ENCODE measurements at regions not wholly inside any gene's neighbourhood (a gene's known extent, or its start where the extent isn't known, plus 50 kb on each side); places are given as distances from the start of the nearest gene placed in this dataset.
A peak's percentile ranks its signal among the peaks of the same experiment; 100 is the strongest.

DNA sequence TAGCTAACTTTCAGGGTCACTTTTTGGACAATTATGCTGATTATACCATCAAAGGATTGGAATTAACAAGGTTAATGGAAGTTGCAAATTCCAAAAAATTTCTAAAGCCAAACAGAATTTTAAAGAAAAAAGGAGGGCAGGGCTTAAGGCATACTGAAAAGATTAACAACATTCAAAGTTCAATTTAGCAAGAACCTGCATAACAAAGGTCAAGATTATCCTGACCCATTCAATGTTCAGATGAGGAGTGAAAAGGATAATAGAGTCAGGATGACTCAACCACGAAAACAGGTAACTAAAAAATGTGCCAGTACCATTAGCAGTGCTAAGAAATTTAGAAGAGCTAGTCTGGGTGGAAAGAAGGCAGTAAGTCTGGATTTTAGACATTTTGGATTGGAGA lies 139.8 kb upstream of the HNMT start:
- DNase-seq (ENCODE audit: low read depth): no peak

DNA sequence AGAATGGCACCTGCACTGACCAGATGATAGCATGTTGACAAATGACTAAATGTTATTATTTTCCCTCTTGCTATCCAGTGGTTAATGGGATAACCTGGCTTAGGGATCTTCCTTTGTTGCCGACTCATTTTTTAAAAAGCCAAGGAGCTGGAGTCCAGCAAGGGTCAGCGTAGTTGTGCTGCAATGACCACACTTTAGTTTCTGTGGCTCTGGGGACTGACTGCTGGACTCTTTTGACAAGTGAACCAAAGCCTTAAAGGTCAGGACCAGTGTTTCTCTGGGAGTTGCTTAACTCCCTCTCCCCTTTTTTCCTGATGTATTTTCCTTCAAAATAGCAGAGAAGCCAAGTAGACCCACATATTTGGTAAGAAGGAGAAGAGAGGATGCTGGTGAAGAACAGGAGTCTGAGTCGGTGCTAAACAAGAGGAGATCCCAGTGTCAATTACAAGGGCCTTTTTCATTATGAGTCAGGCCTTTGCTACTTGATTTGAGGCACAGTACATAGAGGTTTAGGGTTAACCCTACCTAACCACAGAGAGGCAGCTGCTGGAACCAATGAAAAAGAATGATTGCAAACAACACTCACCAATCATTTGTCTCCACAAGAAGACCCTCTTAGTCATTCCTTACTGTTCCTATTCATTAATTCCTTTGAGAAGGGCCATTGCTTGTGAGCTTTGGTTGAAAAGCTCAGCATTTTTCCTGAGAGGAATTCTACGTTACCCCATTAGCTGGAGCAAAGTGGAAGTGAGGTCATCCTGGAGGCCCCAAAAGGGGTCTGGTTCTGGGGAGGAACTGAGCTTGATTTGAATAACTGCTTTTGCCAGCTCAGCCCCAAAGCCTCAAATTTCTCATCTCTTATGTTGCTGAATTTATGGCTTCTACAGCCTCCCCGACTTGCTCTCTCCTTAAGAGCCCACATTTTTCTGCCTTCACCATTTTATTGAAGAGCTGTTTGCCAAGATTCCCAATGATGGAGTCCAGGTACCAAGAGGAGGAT lies 137.6 kb upstream of the HNMT start:
- DNase-seq (ENCODE audit: low read depth): no peak

DNA sequence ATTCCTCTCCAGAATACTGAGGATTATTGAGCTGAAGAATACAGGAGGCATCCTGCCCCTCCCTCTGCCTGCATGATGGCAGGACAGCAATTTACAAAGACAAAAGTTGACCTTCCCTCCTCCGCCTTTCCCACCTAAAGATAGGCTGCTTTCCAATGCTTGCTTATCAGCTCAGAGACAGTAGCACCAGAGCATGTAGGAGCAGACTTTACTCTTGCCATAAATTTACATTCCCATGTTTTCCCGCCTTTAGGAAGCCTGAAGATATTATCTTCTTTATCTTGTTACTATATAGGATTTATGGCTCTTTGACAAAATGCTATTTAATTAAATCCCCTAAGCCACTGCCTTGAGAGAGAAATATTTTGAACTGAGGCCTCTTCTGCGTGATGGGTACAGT lies 135.6 kb upstream of the HNMT start:
- no peak for DNase-seq (ENCODE audit: low read depth)

DNA sequence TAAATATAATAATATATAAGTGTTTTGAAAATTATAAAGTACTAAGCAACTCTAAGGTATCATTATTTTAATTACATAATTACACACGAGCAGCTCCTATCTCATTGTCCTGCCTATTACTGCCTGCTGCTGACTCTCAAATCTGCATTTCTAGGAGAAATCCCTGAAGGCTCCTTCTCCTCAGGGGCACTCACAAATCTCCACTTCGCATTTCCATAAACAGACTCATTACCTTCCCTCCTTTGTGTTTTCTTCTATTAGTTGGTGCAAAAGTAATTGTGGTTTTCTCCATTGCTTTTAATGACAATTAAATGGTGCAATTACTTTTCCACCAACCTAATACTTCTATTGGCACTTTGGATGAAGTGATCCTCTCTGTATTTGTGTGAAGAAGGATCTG lies 135.0 kb upstream of the HNMT start:
- DNase-seq (ENCODE audit: low read depth): no peak

DNA sequence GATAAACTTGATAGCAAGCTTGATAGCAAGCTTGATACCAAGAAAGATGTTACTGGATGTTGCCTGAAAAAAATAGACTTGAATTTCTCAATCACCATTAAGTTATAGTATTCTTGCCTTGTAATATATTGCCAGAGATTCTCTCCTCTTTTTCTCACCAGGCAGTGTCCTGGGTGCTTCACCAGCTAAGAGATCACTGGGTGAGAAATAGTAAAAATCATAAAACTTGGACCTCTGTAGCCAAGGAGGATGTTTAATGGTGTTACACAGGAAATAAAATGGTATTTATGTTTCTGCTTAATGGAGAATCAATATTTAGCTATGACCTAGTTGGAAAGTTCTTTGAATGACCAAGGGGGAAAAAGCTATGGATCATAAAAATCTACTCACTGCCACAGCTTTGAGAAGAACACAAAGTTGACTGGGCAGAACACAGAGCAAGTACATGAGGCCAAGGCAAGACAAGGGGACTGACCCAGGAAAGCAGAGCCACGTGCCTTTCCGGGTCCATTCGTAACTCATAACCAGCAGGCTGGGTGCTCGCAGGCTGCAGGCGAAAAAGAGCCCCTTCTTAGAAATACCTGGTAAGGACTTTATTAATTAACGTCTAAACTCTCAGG lies 129.4 kb upstream of the HNMT start:
- DNase-seq (ENCODE audit: low read depth): no peak

DNA sequence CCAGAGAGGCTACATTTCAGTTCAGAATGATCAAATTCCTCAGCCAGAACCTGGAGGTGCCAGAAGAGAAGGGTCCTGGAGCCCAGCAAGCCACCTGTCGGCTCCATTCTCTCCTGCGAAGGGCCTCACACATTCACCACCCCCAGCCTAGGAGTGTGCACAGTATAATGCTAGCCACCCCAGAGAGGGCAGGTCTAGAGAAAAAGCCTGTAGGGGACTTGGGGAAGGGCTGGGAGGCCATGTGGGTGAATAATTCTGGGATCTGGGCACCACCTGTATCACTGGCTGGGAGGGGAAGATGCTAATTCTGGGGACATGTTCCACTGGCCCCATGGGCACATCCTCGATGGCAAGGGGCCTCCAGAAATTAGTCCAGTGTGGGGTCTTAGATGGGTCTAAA lies 127.6 kb upstream of the HNMT start:
- no peak for DNase-seq (ENCODE audit: low read depth)

DNA sequence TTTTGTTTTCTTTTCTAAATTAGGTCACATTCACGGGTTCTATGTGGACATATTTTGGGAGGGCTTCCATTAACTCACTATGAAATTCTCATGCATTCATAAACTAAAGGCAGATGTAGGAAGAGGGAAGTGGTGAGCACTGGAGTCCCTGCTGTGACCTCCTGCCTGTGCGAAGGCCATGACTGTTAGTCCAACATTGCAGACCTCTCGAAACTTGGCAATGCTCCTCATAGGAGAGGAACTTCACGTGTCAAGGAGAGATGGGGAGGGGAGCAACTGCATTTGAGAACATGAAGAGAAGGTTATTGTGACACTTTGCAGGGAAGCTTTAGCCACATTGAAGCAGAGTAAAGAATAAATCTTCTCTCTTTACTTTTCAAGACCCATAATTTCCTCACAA lies 126.4 kb upstream of the HNMT start:
- DNase-seq (ENCODE audit: low read depth): no peak

DNA sequence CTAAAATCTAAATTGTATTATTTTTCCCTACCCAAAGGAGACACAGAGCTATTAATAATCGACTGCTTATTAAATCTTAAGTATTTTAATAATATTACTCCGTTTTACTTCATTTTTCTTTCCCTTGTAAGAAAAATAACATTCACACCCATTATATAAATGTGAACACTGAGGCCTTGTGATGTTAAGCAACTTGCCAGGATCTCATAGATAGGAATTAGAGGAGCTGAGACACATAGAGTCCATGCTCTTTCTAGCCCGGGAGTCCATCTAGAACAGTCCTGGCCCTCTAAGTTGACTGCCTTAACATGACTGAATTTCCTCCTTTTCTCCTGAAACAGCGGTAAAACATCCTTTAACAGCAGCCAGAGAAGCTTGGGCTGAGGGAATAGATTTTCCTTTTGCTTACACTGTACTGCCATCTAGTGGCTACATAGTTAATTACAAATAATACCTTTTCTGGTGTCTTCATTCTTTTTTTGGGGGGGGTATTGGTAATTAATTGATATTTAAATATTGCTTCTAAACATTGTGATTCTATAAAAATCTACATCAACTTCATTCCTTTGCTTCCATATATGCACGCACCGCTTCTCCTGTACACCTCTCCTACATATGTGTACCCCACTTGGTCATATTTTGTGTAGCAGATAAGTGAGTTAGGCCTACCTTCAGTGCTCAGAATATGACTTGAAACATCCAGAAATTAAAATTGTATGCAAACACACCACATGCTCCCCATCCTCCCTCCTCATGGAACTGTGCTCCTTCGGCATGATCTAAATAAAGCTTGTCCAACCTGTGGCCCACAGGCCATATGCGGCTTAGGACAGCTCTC lies 125.8 kb upstream of the HNMT start:
- DNase-seq (ENCODE audit: low read depth): peak; percentile 13

DNA sequence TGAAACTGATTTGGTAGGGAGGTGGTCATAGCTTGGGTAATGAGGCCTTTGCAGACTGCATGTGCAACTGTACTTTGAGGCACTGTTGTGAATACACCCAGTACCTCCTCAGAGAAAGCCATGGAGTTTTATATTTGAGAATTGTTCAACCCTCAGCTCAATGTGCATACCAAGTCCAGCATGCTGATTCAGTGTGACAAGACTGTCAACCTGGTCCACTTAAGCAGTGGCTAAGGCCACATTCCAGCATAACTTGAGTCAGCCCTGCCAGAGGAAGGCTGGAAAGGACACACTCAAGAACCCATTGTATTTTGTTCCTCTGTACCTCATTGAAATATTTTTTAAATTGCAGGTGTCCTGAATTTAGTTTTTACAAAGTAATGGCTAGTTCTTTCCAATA lies 121.8 kb upstream of the HNMT start:
- no peak for DNase-seq (ENCODE audit: low read depth)

DNA sequence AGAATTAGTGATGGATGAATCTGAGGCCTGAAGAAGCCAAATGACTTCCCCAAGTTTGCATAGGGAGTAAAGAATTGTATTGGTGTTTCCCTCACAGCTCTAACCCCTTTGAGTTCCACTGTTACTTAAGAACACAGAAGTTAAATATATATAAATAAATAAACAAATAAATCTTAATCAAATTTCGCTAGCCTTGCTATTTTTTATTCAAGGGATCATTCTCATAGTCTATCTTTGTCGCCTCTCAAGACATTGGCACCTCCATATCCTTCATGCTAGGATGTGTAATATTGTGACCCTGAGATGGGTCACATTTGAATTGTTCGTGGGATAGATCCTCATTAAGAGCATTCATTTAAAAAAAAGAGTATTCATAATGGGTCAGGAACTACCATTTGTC lies 121.3 kb upstream of the HNMT start:
- no peak for DNase-seq (ENCODE audit: low read depth)

DNA sequence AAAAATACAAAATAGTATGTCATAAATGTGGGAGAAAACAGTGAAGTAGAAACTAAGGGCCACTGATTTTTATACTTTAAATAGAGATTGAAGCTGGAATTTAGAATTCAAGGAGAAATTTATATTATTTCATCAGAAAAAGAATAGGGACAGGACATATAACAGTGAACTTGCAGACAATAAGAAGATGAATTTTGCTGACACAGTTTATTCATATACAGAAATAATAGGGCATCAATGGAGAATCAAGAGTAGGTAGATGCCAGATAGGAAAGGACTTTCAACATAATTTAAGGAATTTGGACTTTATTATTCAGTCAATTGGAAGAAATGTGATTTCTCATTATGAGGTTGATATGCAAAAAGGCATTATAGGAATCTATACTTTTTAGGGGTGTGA lies 118.9 kb upstream of the HNMT start:
- no peak for DNase-seq (ENCODE audit: low read depth)

DNA sequence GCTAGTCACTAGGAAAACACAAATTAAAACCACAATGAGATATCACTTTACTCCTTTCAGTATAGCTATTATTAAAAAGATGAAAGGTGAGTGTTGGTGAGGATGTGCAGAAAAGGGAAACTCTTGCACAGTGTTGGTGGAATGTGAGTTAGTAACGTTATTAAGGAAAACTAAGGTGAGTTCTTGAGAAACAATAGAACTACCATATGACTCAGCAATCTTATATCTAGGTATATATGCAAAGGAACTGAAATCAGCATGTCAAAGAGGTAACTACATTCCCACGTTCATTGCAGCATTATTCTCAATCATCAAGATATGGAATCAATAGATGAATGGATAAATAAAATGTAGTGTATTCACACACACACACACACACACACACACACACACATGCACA lies 117.3 kb upstream of the HNMT start:
- no peak for DNase-seq (ENCODE audit: low read depth)

DNA sequence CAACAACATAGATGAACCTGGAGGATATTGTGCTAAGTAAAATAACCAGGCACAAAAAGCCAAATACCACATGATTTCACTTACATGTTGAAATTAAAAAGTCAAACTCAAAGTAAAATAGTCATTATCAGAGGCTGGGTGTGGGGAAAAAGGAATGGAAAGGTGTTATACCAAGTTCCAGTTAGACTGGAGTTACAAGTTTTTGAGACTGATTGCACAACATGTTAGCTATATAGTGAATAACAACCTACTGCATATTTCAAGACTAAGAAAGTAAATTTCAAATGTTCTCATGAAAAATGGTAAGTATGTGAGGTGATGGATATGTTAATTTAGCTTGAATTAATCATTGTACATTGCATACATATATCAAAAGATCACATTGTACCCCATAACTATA lies 116.8 kb upstream of the HNMT start:
- DNase-seq (ENCODE audit: low read depth): no peak

DNA sequence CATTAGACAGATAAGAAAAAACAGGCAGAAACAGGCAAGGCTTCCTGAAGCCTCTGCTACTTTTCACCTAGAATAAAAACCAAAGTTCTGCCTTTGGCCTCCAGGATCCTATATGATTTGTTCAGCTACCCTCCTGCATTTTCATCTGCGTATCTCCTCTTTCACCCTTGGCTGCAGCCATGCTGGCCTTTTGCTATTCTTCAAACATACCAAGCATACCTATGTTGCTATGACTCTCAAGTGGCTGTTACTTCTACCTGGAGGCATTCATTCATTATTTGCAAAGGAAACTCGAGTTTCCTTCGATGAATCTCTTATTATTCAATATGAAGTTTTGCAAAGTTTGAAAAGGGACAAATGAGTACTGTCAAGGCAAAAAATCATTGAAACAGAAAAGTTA lies 106.4 kb upstream of the HNMT start:
- no peak for DNase-seq (ENCODE audit: low read depth)

DNA sequence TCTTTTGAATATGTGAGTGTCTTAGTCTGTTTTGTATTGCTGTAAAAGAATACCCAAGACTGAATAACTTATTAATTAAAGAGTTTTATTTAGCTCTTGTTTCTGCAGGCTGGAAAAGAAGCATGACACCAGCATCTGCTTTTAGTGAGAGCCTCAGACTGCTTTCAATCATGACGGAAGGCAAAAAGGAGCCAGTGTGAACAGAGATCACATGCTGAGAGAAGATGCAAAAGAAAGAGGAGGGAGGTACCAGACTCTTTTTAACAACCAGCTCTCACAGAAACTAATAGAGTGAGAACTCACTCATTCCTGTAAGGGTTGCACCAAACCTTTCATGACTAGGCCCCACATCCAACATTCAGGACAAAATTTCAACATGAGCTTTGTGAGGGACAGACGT lies 101.6 kb upstream of the HNMT start:
- no peak for DNase-seq (ENCODE audit: low read depth)

DNA sequence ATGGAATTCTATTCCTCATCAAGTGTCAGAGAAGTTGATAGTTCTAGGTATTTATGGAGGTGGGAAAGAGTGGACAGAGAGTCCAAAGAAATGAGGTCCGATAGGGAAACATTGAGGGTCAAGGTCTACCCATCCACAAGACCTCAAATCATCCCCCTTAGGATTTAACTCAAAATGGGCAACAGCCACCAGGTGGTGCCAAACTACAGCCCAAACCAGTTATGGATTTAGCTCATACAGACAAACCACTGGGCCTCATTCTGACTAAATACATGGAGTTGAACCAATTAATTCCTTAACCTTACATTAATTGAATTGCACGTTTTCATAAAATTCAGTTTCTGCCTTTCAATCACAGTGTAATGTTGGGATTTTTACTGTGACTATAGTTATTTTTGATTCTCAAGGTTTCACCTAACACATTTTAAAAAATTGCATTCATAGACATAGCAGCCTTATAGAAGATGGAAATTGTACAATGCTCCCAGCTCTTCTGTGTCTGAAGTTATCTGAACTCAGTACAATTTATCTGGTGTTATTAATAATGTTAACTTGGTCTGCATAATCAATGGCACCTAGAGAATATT lies 98.2 kb upstream of the HNMT start:
- peak; percentile 1 for DNase-seq (ENCODE audit: low read depth)

DNA sequence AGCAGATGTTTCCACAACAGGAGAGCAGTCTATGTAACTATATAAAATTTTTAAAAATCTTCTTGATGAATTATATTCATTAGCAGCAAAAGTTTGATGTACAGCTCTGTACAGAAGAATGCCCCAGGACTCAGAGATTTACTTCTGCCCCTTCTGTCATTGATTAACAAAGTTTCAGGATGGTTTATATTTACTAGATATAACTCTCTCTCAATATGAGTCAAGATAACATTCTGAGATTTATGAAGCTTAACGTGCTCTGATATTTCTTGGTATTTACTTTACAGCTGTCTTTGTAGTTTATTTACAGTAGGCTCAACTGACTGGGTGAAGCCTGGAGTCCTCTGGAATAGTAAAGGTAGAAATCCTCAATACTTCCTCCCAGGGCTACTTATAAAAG lies 93.6 kb upstream of the HNMT start:
- no peak for DNase-seq (ENCODE audit: low read depth)

DNA sequence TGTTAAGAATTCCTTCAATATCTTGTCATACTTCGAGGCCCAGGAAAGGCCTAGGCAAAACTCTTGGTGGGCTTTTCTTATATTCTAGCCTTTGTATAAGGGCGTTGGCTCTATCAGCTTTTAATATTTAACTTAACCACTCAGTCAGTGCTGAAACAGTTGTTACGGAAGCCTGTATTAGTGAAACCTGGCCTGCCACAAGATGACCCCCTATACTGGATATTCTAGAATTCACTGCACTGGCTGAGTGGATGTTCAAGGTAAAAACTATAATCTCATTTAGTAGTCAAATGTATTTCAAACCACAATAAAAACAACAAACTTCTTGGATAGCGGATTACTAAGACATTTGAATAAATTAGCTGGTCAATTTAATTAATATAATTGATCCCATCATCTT lies 91.7 kb upstream of the HNMT start:
- DNase-seq (ENCODE audit: low read depth): no peak

DNA sequence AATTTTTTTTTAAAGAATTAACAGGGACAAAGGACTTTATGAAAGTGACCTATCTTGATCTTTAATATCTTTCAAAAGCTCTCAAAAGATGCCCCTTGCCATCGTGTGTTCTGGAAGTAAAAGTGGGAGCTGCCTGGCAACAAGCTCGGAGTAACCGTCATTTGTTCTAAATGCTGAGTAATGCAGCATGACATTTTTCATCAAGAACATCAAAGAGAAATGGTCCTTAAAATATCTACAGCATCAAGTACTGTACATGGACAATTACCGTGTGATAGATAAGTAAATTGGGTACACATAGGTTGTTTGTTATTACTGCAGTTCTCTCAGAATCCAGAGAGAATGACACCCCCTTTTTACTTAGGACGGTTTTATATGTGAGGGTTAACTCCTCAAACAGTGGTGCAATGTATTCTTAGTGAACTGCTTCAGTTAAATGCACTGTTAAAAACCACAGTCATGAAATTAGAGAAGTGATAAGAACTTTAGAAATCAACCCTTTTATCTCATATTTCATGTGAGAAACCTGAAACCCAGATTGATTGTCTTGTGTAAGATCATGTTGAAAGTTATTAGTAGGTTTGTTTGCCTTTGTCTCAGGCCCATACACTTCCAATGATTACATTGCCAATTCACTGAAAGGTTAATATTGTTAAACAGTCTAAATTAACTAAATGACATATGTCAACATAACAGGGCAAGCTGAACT lies 90.6 kb upstream of the HNMT start:
- DNase-seq (ENCODE audit: low read depth): no peak

DNA sequence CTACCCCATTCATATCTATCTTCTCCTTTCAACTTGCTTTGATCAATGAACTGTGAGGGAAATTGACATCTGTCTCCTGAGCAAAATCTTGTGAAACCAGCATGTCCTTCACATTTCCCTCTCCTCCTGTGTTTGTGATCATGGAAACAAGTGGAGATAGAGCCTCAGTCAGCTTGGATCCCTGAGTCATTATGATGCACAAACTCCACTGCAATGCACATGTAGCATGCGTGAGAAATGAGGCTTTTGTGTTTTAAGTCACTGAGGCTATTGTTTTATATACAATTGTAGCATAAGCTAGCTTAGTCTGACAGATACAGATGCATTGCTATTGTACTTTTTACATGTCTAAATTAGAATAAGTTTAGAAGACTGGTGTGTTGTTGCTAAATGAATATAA lies 85.2 kb upstream of the HNMT start:
- no peak for DNase-seq (ENCODE audit: low read depth)

DNA sequence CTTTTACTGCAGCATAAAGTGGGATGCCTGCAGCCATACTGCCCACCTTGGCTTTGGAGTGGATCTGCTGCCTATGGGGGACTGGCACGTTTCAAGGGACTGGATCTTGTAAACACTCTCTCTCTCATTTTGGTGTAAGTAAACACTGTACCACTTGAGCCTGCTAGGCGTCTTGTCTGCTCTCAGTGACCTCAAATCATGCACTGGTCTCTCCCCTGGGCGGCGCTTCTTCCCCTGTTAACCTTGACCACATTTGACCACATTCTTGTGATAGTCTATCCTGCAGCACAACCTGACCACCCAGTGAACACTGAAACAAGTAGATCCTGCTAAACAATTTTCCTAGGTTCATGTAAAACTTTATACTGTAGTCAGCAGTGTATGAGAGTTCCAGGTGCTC lies 82.6 kb upstream of the HNMT start:
- DNase-seq (ENCODE audit: low read depth): no peak
